Stomach (tissue), 4 donors: ENCODE measurements at regions not wholly inside any gene's neighbourhood (a gene's known extent, or its start where the extent isn't known, plus 50 kb on each side); places are given as distances from the start of the nearest gene placed in this dataset.

Source experiments
- POLR2AphosphoS5 ChIP-seq, 3 donors: sonication (generic); formaldehyde crosslinking; IDR thresholded peaks; one replicate each; pipeline ENCODE4 v1.6.1; 2016; ENCODE audit warnings: antibody characterized with exemption in 3 of 3
- TF ChIP-seq, protein P1 (sequence below), 7 experiments: fragments of 450-650 bp in 4 of 7; fragments of 200-600 bp in 3 of 7; sonication (generic) in 3 of 7; IDR thresholded peaks; one replicate each; pipeline ENCODE4 v1.5.1; 2016 to 2019; ENCODE audit warnings: antibody characterized with exemption in 7 of 7, control low read depth in 2 of 7, mild to moderate bottlenecking in 1 of 7

- TF ChIP-seq, protein P1, sequence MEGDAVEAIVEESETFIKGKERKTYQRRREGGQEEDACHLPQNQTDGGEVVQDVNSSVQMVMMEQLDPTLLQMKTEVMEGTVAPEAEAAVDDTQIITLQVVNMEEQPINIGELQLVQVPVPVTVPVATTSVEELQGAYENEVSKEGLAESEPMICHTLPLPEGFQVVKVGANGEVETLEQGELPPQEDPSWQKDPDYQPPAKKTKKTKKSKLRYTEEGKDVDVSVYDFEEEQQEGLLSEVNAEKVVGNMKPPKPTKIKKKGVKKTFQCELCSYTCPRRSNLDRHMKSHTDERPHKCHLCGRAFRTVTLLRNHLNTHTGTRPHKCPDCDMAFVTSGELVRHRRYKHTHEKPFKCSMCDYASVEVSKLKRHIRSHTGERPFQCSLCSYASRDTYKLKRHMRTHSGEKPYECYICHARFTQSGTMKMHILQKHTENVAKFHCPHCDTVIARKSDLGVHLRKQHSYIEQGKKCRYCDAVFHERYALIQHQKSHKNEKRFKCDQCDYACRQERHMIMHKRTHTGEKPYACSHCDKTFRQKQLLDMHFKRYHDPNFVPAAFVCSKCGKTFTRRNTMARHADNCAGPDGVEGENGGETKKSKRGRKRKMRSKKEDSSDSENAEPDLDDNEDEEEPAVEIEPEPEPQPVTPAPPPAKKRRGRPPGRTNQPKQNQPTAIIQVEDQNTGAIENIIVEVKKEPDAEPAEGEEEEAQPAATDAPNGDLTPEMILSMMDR (IDR thresholded peaks at IDR 0.05), result no peak
- no peak for TF ChIP-seq POLR2AphosphoS5 (IDR thresholded peaks at IDR 0.05)
Measured at GRCh38 chr2:53353135-53354114, 414.2 kb upstream of the CHAC2 start.
